WERI-Rb-1 (cell line): ENCODE measurements at regions not wholly inside any gene's neighbourhood (a gene's known extent, or its start where the extent isn't known, plus 50 kb on each side); places are given as distances from the start of the nearest gene placed in this dataset.

Experiments used
- DNase-seq: peaks from one replicate; pipeline ENCODE4 v3.0.0-alpha.2; 2020
- H3K27ac ChIP-seq: fragments of 250-450 bp; sonication (Bioruptor Pico); 2 replicates; pipeline ENCODE4 v1.5.1; 2020; ENCODE audit warnings: mild to moderate bottlenecking, moderate library complexity
- H3K27me3 ChIP-seq: fragments of 250-450 bp; sonication (Bioruptor Pico); 2 replicates; pipeline ENCODE4 v1.5.1; 2021; ENCODE audit warnings: mild to moderate bottlenecking, low read depth, moderate library complexity; ENCODE audit not compliant: insufficient read depth, severe bottlenecking
- H3K36me3 ChIP-seq: fragments of 250-450 bp; sonication (Bioruptor Pico); 2 replicates; pipeline ENCODE4 v1.5.1; 2020; ENCODE audit warnings: mild to moderate bottlenecking, moderate library complexity
- H3K4me3 ChIP-seq: 2 replicates; pipeline ENCODE4 v1.5.1; 2011; ENCODE audit warnings: low read depth, mild to moderate bottlenecking, control low read depth, low read length
- H3K9me3 ChIP-seq: fragments of 250-450 bp; sonication (Bioruptor Pico); 2 replicates; pipeline ENCODE4 v1.5.1; 2021; ENCODE audit warnings: mild to moderate bottlenecking, moderate library complexity; ENCODE audit not compliant: severe bottlenecking
- CTCF ChIP-seq: IDR thresholded peaks from 2 replicates; pipeline ENCODE4 v1.5.1; 2011; ENCODE audit warnings: low read depth, mild to moderate bottlenecking, control low read depth, inconsistent platforms, low read length

- H3K36me3 ChIP-seq = no peaks in the 10 kb centered on the region
- H3K27ac ChIP-seq = no peak overlapping the region
- no peak for TF ChIP-seq CTCF
- H3K27me3 ChIP-seq = no peaks in the 10 kb centered on the region
- H3K4me3 ChIP-seq = no peak overlapping the region
- DNase-seq = peak; percentile 11
- no peaks in the 10 kb centered on the region for H3K9me3 ChIP-seq
Observed at GRCh38 chr13:50691681-50692263, 151.7 kb downstream of the DLEU7 start.

GRCh38 chr13:50692396-50692915, 151.0 kb downstream of the DLEU7 start:
- Histone ChIP-seq H3K36me3 (no peaks in the 10 kb centered on the region), H3K27me3 (no peaks in the 10 kb centered on the region), H3K9me3 (no peaks in the 10 kb centered on the region), H3K27ac (no peak overlapping the region), H3K4me3 (no peak overlapping the region)
- TF ChIP-seq CTCF = no peak
- no peak for DNase-seq

GRCh38 chr13:50693727-50694126, 149.8 kb downstream of the DLEU7 start:
- Histone ChIP-seq H3K9me3 (no peaks in the 10 kb centered on the region), H3K36me3 (no peaks in the 10 kb centered on the region), H3K27me3 (no peaks in the 10 kb centered on the region), H3K4me3 (no peak overlapping the region), H3K27ac (no peak overlapping the region)
- TF ChIP-seq CTCF = no peak
- DNase-seq = no peak

GRCh38 chr13:50697746-50698539, 145.5 kb downstream of the DLEU7 start:
- Histone ChIP-seq H3K36me3 (no peaks in the 10 kb centered on the region), H3K9me3 (no peaks in the 10 kb centered on the region), H3K27ac (no peak overlapping the region), H3K27me3 (no peaks in the 10 kb centered on the region), H3K4me3 (no peak overlapping the region)
- TF ChIP-seq CTCF = no peak
- no peak for DNase-seq

- no peaks in the 10 kb centered on the region for H3K36me3 ChIP-seq
- H3K9me3 ChIP-seq = no peaks in the 10 kb centered on the region
- no peaks in the 10 kb centered on the region for H3K27me3 ChIP-seq
- no peak overlapping the region for H3K4me3 ChIP-seq
- no peak for TF ChIP-seq CTCF
- H3K27ac ChIP-seq = no peak overlapping the region
- no peak for DNase-seq
Observed at GRCh38 chr13:50699874-50700663, 143.4 kb downstream of the DLEU7 start.
